CD4-positive, alpha-beta T cell (primary cell): ENCODE measurements at regions not wholly inside any gene's neighbourhood (a gene's known extent, or its start where the extent isn't known, plus 50 kb on each side); places are given as distances from the start of the nearest gene placed in this dataset.

Experiments
- ATAC-seq: fragments of 200-7000 bp; cut with Tn5 transposase; one replicate; pipeline ENCODE4 v1.10.0; 2022; ENCODE audit warnings: mild to moderate bottlenecking; ENCODE audit not compliant: poor library complexity
- CTCF ChIA-PET: fragments of 350-600 bp; sonication (Branson Sonifier 250); formaldehyde crosslinking; loops from one replicate; lab custom pipeline; 2021; ENCODE audit warnings: antibody characterized with exemption, inconsistent platforms; lab: Charles Lee
- POLR2A ChIA-PET: fragments of 350-600 bp; sonication (Branson Sonifier 250); formaldehyde crosslinking; loops from one replicate; lab custom pipeline; 2021; ENCODE audit warnings: antibody characterized with exemption, inconsistent platforms; lab: Charles Lee
- DNase-seq, 14 experiments: peaks; one replicate each; pipeline ENCODE4 v3.0.0-alpha.2; 2013 to 2020; ENCODE audit warnings: mixed read lengths in 2 of 14
- H3K27ac ChIP-seq, 2 donors: one replicate each; pipeline versions ENCODE4 v1.5.1 to v1.7.0; 2013; ENCODE audit warnings: low read length in 2 of 2, low read depth in 1 of 2, mild to moderate bottlenecking in 1 of 2
- H3K27me3 ChIP-seq, 2 experiments: 1 replicate in 1 of 2; 2 replicates in 1 of 2; pipeline versions ENCODE4 v1.6.1 to v1.7.0; 2013; ENCODE audit warnings: low read length in 2 of 2, control low read depth in 1 of 2, mild to moderate bottlenecking in 1 of 2, moderate library complexity in 1 of 2; ENCODE audit not compliant: insufficient read depth in 2 of 2, control insufficient read depth in 1 of 2
- H3K36me3 ChIP-seq: one replicate; pipeline ENCODE4 v1.6.1; 2013; ENCODE audit warnings: low read length, control low read depth; ENCODE audit not compliant: insufficient read depth
- H3K4me1 ChIP-seq: one replicate; pipeline ENCODE4 v1.6.1; 2013; ENCODE audit warnings: low read length, control low read depth; ENCODE audit not compliant: insufficient read depth
- H3K4me3 ChIP-seq: one replicate; pipeline ENCODE4 v1.5.1; 2013; ENCODE audit warnings: mild to moderate bottlenecking, low read length, moderate library complexity
- H3K9me3 ChIP-seq, 2 experiments: 1 replicate in 1 of 2; 2 replicates in 1 of 2; pipeline versions ENCODE4 v1.6.1 to v1.7.0; 2013; ENCODE audit warnings: low read length in 2 of 2, mild to moderate bottlenecking in 2 of 2, control low read depth in 1 of 2, moderate library complexity in 1 of 2; ENCODE audit not compliant: control insufficient read depth in 1 of 2, insufficient read depth in 1 of 2
- H3K27ac Mint-ChIP-seq: one replicate; pipeline ENCODE4 v1.8.0; 2020; ENCODE audit warnings: mixed read lengths
- H3K27me3 Mint-ChIP-seq: one replicate; pipeline ENCODE4 v1.8.0; 2021; ENCODE audit warnings: mixed read lengths
- H3K36me3 Mint-ChIP-seq: one replicate; pipeline ENCODE4 v1.8.0; 2021; ENCODE audit warnings: low read depth, mixed read lengths
- H3K4me1 Mint-ChIP-seq: one replicate; pipeline ENCODE4 v1.8.0; 2021; ENCODE audit warnings: low read depth, mixed read lengths
- H3K4me3 Mint-ChIP-seq: one replicate; pipeline ENCODE4 v1.8.0; 2020; ENCODE audit warnings: mild to moderate bottlenecking, mixed read lengths
- H3K9me3 Mint-ChIP-seq: one replicate; pipeline ENCODE4 v1.8.0; 2020; ENCODE audit warnings: mixed read lengths
- CTCF ChIP-seq: fragments of 200-600 bp; IDR thresholded peaks from one replicate; pipeline ENCODE4 v1.8.0; 2022; ENCODE audit warnings: antibody characterized with exemption, mild to moderate bottlenecking
- intact Hi-C, 2 experiments: fragments of 100-400 bp; cut with DNase I in 1 of 2; cut with micrococcal nuclease in 1 of 2; formaldehyde crosslinking; loops; one replicate each; pipeline versions ENCODE4 v1.15.1 to v1.9.0; 2023 to 2025; cut with DNase I, micrococcal nuclease

GRCh38 chr1:201751872-201752271 lies 77.1 kb upstream of the IPO9 start:
- Mint-ChIP-seq H3K4me3 (no peak overlapping the region), H3K36me3 (no peaks in the 10 kb centered on the region), H3K27me3 (peaks cover 6% of the 10 kb centered on the region), H3K9me3 (no peaks in the 10 kb centered on the region), H3K4me1 (peaks cover 15% of the 10 kb centered on the region), H3K27ac (no peak overlapping the region)
- no peaks in the 10 kb centered on the region for H3K4me1 ChIP-seq
- POLR2A ChIA-PET: no interaction called here
- CTCF ChIA-PET: no interaction called here
- no peak for DNase-seq
- ATAC-seq: no peak
- no peak overlapping the region for H3K4me3 ChIP-seq
- H3K27me3 ChIP-seq: peaks cover 0 to 4% of the 10 kb centered on the region in 2 experiments
- H3K27ac ChIP-seq: no peak overlapping the region
- no peaks in the 10 kb centered on the region for H3K36me3 ChIP-seq
- TF ChIP-seq CTCF: no peak
- intact Hi-C loops: no loop called here
- H3K9me3 ChIP-seq: no peaks in the 10 kb centered on the region

- H3K9me3 Mint-ChIP-seq: no peaks in the 10 kb centered on the region
- Histone ChIP-seq H3K9me3 (no peaks in the 10 kb centered on the region), H3K4me3 (no peak overlapping the region), H3K27me3 (peaks cover 0 to 4% of the 10 kb centered on the region in 2 experiments), H3K27ac (no peak overlapping the region), H3K4me1 (no peaks in the 10 kb centered on the region), H3K36me3 (no peaks in the 10 kb centered on the region)
- H3K27ac Mint-ChIP-seq: no peak overlapping the region
- peaks cover 6% of the 10 kb centered on the region for H3K27me3 Mint-ChIP-seq
- ChIA-PET CTCF (no interaction called here), POLR2A (no interaction called here)
- H3K4me1 Mint-ChIP-seq: peaks cover 15% of the 10 kb centered on the region
- DNase-seq: no peak
- no peak for ATAC-seq
- no peak for TF ChIP-seq CTCF
- no peaks in the 10 kb centered on the region for H3K36me3 Mint-ChIP-seq
- no peak overlapping the region for H3K4me3 Mint-ChIP-seq
- intact Hi-C loops: no loop called here
Measured at GRCh38 chr1:201752333-201752732, 76.6 kb upstream of the IPO9 start.

GRCh38 chr1:201753492-201753891 lies 75.5 kb upstream of the IPO9 start:
- Mint-ChIP-seq H3K9me3 (no peaks in the 10 kb centered on the region), H3K27me3 (peaks cover 6% of the 10 kb centered on the region), H3K36me3 (no peaks in the 10 kb centered on the region), H3K4me1 (peaks cover 15% of the 10 kb centered on the region), H3K27ac (no peak overlapping the region), H3K4me3 (no peak overlapping the region)
- Histone ChIP-seq H3K9me3 (no peaks in the 10 kb centered on the region), H3K27me3 (peaks cover 0 to 4% of the 10 kb centered on the region in 2 experiments), H3K27ac (no peak overlapping the region), H3K4me3 (no peak overlapping the region), H3K36me3 (no peaks in the 10 kb centered on the region), H3K4me1 (no peaks in the 10 kb centered on the region)
- ChIA-PET POLR2A (no interaction called here), CTCF (no interaction called here)
- DNase-seq: no peak
- intact Hi-C loops: no loop called here
- no peak for ATAC-seq
- no peak for TF ChIP-seq CTCF
